BE2C (cell line): ENCODE measurements at regions not wholly inside any gene's neighbourhood (a gene's known extent, or its start where the extent isn't known, plus 50 kb on each side); places are given as distances from the start of the nearest gene placed in this dataset.
A peak's percentile ranks its signal among the peaks of the same experiment; 100 is the strongest.

Experiments
- DNase-seq: peaks from one replicate; pipeline ENCODE4 v3.0.0-alpha.2; 2020
- H3K27me3 ChIP-seq: fragments of 250-450 bp; sonication (Bioruptor Pico); 2 replicates; pipeline ENCODE4 v1.5.1; 2020; ENCODE audit warnings: mild to moderate bottlenecking
- H3K36me3 ChIP-seq: fragments of 250-450 bp; sonication (Bioruptor Pico); 2 replicates; pipeline ENCODE4 v1.5.1; 2020; ENCODE audit warnings: mild to moderate bottlenecking
- H3K4me1 ChIP-seq: fragments of 250-450 bp; sonication (Bioruptor Pico); 2 replicates; pipeline ENCODE4 v1.5.1; 2020
- H3K4me3 ChIP-seq: 2 replicates; pipeline ENCODE4 v1.5.1; 2011; ENCODE audit warnings: low read depth, low read length
- H3K9me3 ChIP-seq: fragments of 250-450 bp; sonication (Bioruptor Pico); 2 replicates; pipeline ENCODE4 v1.5.1; 2020
- CTCF ChIP-seq: IDR thresholded peaks from 2 replicates; pipeline ENCODE4 v1.5.1; 2012; ENCODE audit warnings: mild to moderate bottlenecking, low read depth, low read length

GRCh38 chr13:105519771-105520170, 1015.7 kb downstream of the EFNB2 start:
- H3K4me1 ChIP-seq: no peaks in the 10 kb centered on the region
- H3K27me3 ChIP-seq: no peaks in the 10 kb centered on the region
- DNase-seq: no peak
- no peak for TF ChIP-seq CTCF
- H3K36me3 ChIP-seq: no peaks in the 10 kb centered on the region
- no peak overlapping the region for H3K4me3 ChIP-seq
- no peaks in the 10 kb centered on the region for H3K9me3 ChIP-seq

GRCh38 chr13:105518086-105518485, 1017.4 kb downstream of the EFNB2 start:
- H3K9me3 ChIP-seq: no peaks in the 10 kb centered on the region
- TF ChIP-seq CTCF: no peak
- H3K36me3 ChIP-seq: no peaks in the 10 kb centered on the region
- DNase-seq: no peak
- H3K27me3 ChIP-seq: no peaks in the 10 kb centered on the region
- peaks cover 4% of the 10 kb centered on the region; the same call in 1 of the 2 replicates for H3K4me1 ChIP-seq
- H3K4me3 ChIP-seq: no peak overlapping the region

- peaks cover 4% of the 10 kb centered on the region; the same call in 1 of the 2 replicates for H3K4me1 ChIP-seq
- no peaks in the 10 kb centered on the region for H3K27me3 ChIP-seq
- H3K9me3 ChIP-seq: no peaks in the 10 kb centered on the region
- H3K36me3 ChIP-seq: no peaks in the 10 kb centered on the region
- H3K4me3 ChIP-seq: no peak overlapping the region
- no peak for DNase-seq
- TF ChIP-seq CTCF: no peak
Measured at GRCh38 chr13:105514401-105514800, 1021.1 kb downstream of the EFNB2 start.

- no peak for DNase-seq
- 0 out of 2 replicates have a peak, but pooled peaks have one; percentile 16 for TF ChIP-seq CTCF
- Histone ChIP-seq H3K27me3 (no peaks in the 10 kb centered on the region), H3K4me1 (peaks cover 4% of the 10 kb centered on the region; the same call in 1 of the 2 replicates), H3K9me3 (no peaks in the 10 kb centered on the region), H3K36me3 (no peaks in the 10 kb centered on the region), H3K4me3 (no peak overlapping the region)
Measured at GRCh38 chr13:105513448-105513847, 1022.0 kb downstream of the EFNB2 start.

GRCh38 chr13:105509981-105510762, 1025.3 kb downstream of the EFNB2 start:
- no peak for DNase-seq
- H3K36me3 ChIP-seq: no peaks in the 10 kb centered on the region
- peaks cover 4% of the 10 kb centered on the region; the same call in 1 of the 2 replicates for H3K4me1 ChIP-seq
- no peaks in the 10 kb centered on the region for H3K9me3 ChIP-seq
- no peaks in the 10 kb centered on the region for H3K27me3 ChIP-seq
- no peak for TF ChIP-seq CTCF
- H3K4me3 ChIP-seq: no peak overlapping the region

- Histone ChIP-seq H3K36me3 (no peaks in the 10 kb centered on the region), H3K27me3 (no peaks in the 10 kb centered on the region), H3K4me3 (no peak overlapping the region), H3K9me3 (no peaks in the 10 kb centered on the region), H3K4me1 (no peaks in the 10 kb centered on the region)
- no peak for DNase-seq
- TF ChIP-seq CTCF: no peak
Measured at GRCh38 chr13:105506463-105506862, 1029.0 kb downstream of the EFNB2 start.
